ENCODE measurements at regions not wholly inside any gene's neighbourhood (a gene's known extent, or its start where the extent isn't known, plus 50 kb on each side); places are given as distances from the start of the nearest gene placed in this dataset.

DNA sequence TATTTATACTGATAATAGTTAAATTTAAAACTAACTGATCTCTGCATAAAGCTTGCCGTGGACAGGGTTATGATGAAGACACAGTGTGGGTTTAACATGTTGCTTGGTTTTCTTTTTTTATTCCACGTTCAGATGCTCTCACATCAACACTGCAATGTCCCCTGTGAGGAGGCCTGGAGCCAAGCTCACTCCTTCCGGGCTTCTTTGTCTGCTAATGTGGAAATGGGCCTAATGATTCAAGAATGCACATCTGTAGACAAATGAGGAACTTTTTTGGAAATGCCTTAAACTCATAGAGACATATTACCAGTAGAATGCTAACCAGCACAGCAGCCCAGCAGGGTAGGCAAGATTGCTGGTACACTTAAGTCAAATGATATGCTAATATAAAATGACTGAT lies 208.0 kb downstream of the GALR1 start:
- POLR2A ChIA-PET = no interaction called here
- DNase-seq (ENCODE audit: extremely low spot score) = no peak
- CTCF ChIA-PET = no interaction called here
- TF ChIP-seq CTBP1 (IDR thresholded peaks at IDR 0.05; ENCODE audit: borderline replicate concordance) (no peak), BHLHE40 (IDR thresholded peaks at IDR 0.05; ENCODE audit: borderline replicate concordance) (no peak), FOXA1 (IDR thresholded peaks at IDR 0.05) (no peak), FOXK2 (IDR thresholded peaks at IDR 0.05) (no peak), LEF1 (IDR thresholded peaks at IDR 0.05; ENCODE audit: borderline replicate concordance) (no peak), NFRKB (IDR thresholded peaks at IDR 0.05) (no peak), SUZ12 (IDR thresholded peaks at IDR 0.05) (no peak), ELF4 (IDR thresholded peaks at IDR 0.05) (no peak), L3MBTL2 (conservative IDR thresholded peaks at IDR 0.05) (no peak)
- TF ChIP-seq, protein P1, sequence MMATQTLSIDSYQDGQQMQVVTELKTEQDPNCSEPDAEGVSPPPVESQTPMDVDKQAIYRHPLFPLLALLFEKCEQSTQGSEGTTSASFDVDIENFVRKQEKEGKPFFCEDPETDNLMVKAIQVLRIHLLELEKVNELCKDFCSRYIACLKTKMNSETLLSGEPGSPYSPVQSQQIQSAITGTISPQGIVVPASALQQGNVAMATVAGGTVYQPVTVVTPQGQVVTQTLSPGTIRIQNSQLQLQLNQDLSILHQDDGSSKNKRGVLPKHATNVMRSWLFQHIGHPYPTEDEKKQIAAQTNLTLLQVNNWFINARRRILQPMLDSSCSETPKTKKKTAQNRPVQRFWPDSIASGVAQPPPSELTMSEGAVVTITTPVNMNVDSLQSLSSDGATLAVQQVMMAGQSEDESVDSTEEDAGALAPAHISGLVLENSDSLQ (IDR thresholded peaks at IDR 0.05) = no peak

DNA sequence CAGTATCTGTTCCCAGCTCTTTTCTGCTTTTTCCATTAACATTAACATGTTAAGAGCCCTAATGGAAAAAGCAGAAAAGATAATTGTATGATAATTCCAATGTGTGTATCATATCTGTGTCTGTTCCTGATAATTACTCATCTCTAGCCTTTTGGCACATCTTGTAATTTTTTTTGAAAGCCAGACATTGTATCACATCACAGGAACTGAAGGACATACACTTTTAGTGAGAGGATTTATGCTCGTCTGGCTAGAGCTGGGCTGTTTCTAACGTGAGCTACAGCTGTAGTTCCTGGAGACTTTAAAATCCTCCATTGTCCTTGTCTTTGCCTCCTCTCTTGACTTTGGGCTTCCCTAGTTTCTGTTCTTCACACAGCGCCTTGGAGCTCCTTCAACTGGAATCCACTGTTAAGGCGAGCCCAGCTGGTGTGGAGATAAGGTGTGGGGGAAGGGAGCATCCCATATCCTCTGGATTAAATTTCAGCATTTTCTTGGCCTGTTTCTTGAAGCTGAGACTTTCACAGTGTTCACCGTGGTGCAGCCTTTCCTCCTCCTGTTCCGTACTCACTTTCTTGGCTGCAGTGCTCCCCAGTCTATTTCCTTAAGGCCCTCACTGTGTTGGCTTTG lies 211.5 kb downstream of the GALR1 start:
- no peak for TF ChIP-seq BHLHE40 (IDR thresholded peaks at IDR 0.05; ENCODE audit: borderline replicate concordance)
- no peak for TF ChIP-seq NFRKB (IDR thresholded peaks at IDR 0.05)
- TF ChIP-seq ELF4 (IDR thresholded peaks at IDR 0.05) = no peak
- TF ChIP-seq SP1 (IDR thresholded peaks at IDR 0.05) = no peak
- TF ChIP-seq HDGF (IDR thresholded peaks at IDR 0.05; ENCODE audit: borderline replicate concordance) = no peak
- TF ChIP-seq, protein P1 (IDR thresholded peaks at IDR 0.05) = no peak
- no peak for TF ChIP-seq CTBP1 (IDR thresholded peaks at IDR 0.05; ENCODE audit: borderline replicate concordance)
- TF ChIP-seq LEF1 (IDR thresholded peaks at IDR 0.05; ENCODE audit: borderline replicate concordance) = no peak
- TF ChIP-seq L3MBTL2 (conservative IDR thresholded peaks at IDR 0.05) = no peak
- no peak for TF ChIP-seq FOXK2 (IDR thresholded peaks at IDR 0.05)
- no peak for TF ChIP-seq ZNF384 (IDR thresholded peaks at IDR 0.05)
- TF ChIP-seq SUZ12 (IDR thresholded peaks at IDR 0.05) = no peak
- TF ChIP-seq FOXM1 (IDR thresholded peaks at IDR 0.05; ENCODE audit: borderline replicate concordance) = no peak
- TF ChIP-seq ARNT (IDR thresholded peaks at IDR 0.05) = no peak
- TF ChIP-seq TARDBP (IDR thresholded peaks at IDR 0.05) = no peak
- no peak for TF ChIP-seq FOXA1 (IDR thresholded peaks at IDR 0.05)
- ChIA-PET POLR2A (no interaction called here), CTCF (no interaction called here)
- no peak for DNase-seq (ENCODE audit: extremely low spot score)

- TF ChIP-seq, protein P1 (IDR thresholded peaks at IDR 0.05) = no peak
- TF ChIP-seq ZNF384 (IDR thresholded peaks at IDR 0.05) = no peak
- TF ChIP-seq ARNT (IDR thresholded peaks at IDR 0.05) = no peak
- no peak for TF ChIP-seq CTBP1 (IDR thresholded peaks at IDR 0.05; ENCODE audit: borderline replicate concordance)
- TF ChIP-seq HDGF (IDR thresholded peaks at IDR 0.05; ENCODE audit: borderline replicate concordance) = no peak
- no peak for TF ChIP-seq FOXK2 (IDR thresholded peaks at IDR 0.05)
- no peak for TF ChIP-seq FOXM1 (IDR thresholded peaks at IDR 0.05; ENCODE audit: borderline replicate concordance)
- TF ChIP-seq LEF1 (IDR thresholded peaks at IDR 0.05; ENCODE audit: borderline replicate concordance) = no peak
- TF ChIP-seq SUZ12 (IDR thresholded peaks at IDR 0.05) = no peak
- no peak for TF ChIP-seq TARDBP (IDR thresholded peaks at IDR 0.05)
- TF ChIP-seq ELF4 (IDR thresholded peaks at IDR 0.05) = no peak
- TF ChIP-seq NFRKB (IDR thresholded peaks at IDR 0.05) = no peak
- no peak for TF ChIP-seq FOXA1 (IDR thresholded peaks at IDR 0.05)
- no peak for TF ChIP-seq BHLHE40 (IDR thresholded peaks at IDR 0.05; ENCODE audit: borderline replicate concordance)
- TF ChIP-seq L3MBTL2 (conservative IDR thresholded peaks at IDR 0.05) = no peak
- TF ChIP-seq SP1 (IDR thresholded peaks at IDR 0.05) = no peak
- ChIA-PET POLR2A (no interaction called here), CTCF (no interaction called here)
- no peak for DNase-seq (ENCODE audit: extremely low spot score)
Measured at GRCh38 chr18:77464917-77465316, 215.3 kb downstream of the GALR1 start.

- ChIA-PET POLR2A (no interaction called here), CTCF (no interaction called here)
- TF ChIP-seq ELF4 (IDR thresholded peaks at IDR 0.05) = no peak
- no peak for TF ChIP-seq LEF1 (IDR thresholded peaks at IDR 0.05; ENCODE audit: borderline replicate concordance)
- TF ChIP-seq TARDBP (IDR thresholded peaks at IDR 0.05) = no peak
- TF ChIP-seq, protein P1 (IDR thresholded peaks at IDR 0.05) = no peak
- TF ChIP-seq FOXK2 (IDR thresholded peaks at IDR 0.05) = no peak
- no peak for TF ChIP-seq CTBP1 (IDR thresholded peaks at IDR 0.05; ENCODE audit: borderline replicate concordance)
- no peak for TF ChIP-seq ARNT (IDR thresholded peaks at IDR 0.05)
- TF ChIP-seq FOXM1 (IDR thresholded peaks at IDR 0.05; ENCODE audit: borderline replicate concordance) = no peak
- no peak for TF ChIP-seq BHLHE40 (IDR thresholded peaks at IDR 0.05; ENCODE audit: borderline replicate concordance)
- TF ChIP-seq SP1 (IDR thresholded peaks at IDR 0.05) = no peak
- no peak for TF ChIP-seq SUZ12 (IDR thresholded peaks at IDR 0.05)
- TF ChIP-seq FOXA1 (IDR thresholded peaks at IDR 0.05) = no peak
- no peak for TF ChIP-seq L3MBTL2 (conservative IDR thresholded peaks at IDR 0.05)
- no peak for TF ChIP-seq NFRKB (IDR thresholded peaks at IDR 0.05)
- TF ChIP-seq ZNF384 (IDR thresholded peaks at IDR 0.05) = no peak
- no peak for DNase-seq (ENCODE audit: extremely low spot score)
Measured at GRCh38 chr18:77466890-77467289, 217.2 kb downstream of the GALR1 start.

- DNase-seq (ENCODE audit: extremely low spot score) = no peak
- ChIA-PET POLR2A (no interaction called here), CTCF (no interaction called here)
- TF ChIP-seq L3MBTL2 (conservative IDR thresholded peaks at IDR 0.05) = no peak
- TF ChIP-seq, protein P1 (IDR thresholded peaks at IDR 0.05) = no peak
- no peak for TF ChIP-seq FOXK2 (IDR thresholded peaks at IDR 0.05)
- TF ChIP-seq CTBP1 (IDR thresholded peaks at IDR 0.05; ENCODE audit: borderline replicate concordance) = no peak
- no peak for TF ChIP-seq ZNF384 (IDR thresholded peaks at IDR 0.05)
- TF ChIP-seq ARNT (IDR thresholded peaks at IDR 0.05) = no peak
- TF ChIP-seq SUZ12 (IDR thresholded peaks at IDR 0.05) = no peak
- TF ChIP-seq TARDBP (IDR thresholded peaks at IDR 0.05) = no peak
- no peak for TF ChIP-seq BHLHE40 (IDR thresholded peaks at IDR 0.05; ENCODE audit: borderline replicate concordance)
- TF ChIP-seq SP1 (IDR thresholded peaks at IDR 0.05) = no peak
- TF ChIP-seq FOXM1 (IDR thresholded peaks at IDR 0.05; ENCODE audit: borderline replicate concordance) = no peak
Measured at GRCh38 chr18:77469131-77469530, 219.5 kb downstream of the GALR1 start.
